Naive thymus-derived CD4-positive, alpha-beta T cell (primary cell): ENCODE measurements at regions not wholly inside any gene's neighbourhood (a gene's known extent, or its start where the extent isn't known, plus 50 kb on each side); places are given as distances from the start of the nearest gene placed in this dataset.

Source experiments
- ATAC-seq: fragments of 150-1000 bp; cut with Tn5 transposase; 2 replicates; pipeline ENCODE4 v1.10.0; 2021; ENCODE audit warnings: mild to moderate bottlenecking, moderate library complexity
- CTCF ChIA-PET: fragments of 350-600 bp; sonication (Branson Sonifier 250); formaldehyde crosslinking; loops from one replicate; lab custom pipeline; 2021; ENCODE audit warnings: antibody characterized with exemption; lab: Charles Lee
- POLR2A ChIA-PET: fragments of 350-600 bp; sonication (Branson Sonifier 250); formaldehyde crosslinking; loops from one replicate; lab custom pipeline; 2021; ENCODE audit warnings: antibody characterized with exemption, inconsistent platforms; lab: Charles Lee
- DNase-seq, 9 donors: peaks; one replicate each; pipeline versions ENCODE4 v3.0.0 to v3.0.0-alpha.2; 2020 to 2022; ENCODE audit warnings: mixed read lengths in 1 of 9
- H3K27ac ChIP-seq: one replicate; pipeline ENCODE4 v1.7.0; 2013; ENCODE audit warnings: mild to moderate bottlenecking, low read depth, low read length, moderate library complexity
- H3K27me3 ChIP-seq, 2 donors: one replicate each; pipeline ENCODE4 v1.7.0; 2013; ENCODE audit warnings: low read length in 2 of 2, mild to moderate bottlenecking in 2 of 2, moderate library complexity in 2 of 2; ENCODE audit not compliant: control insufficient read depth in 2 of 2, insufficient read depth in 2 of 2
- H3K36me3 ChIP-seq, 3 experiments: 1 replicate in 2 of 3; 2 replicates in 1 of 3; pipeline ENCODE4 v1.7.0; 2013; ENCODE audit warnings: low read length in 3 of 3, mild to moderate bottlenecking in 3 of 3, moderate library complexity in 1 of 3; ENCODE audit not compliant: insufficient read depth in 3 of 3, control insufficient read depth in 2 of 3
- H3K4me1 ChIP-seq, 2 donors: one replicate each; pipeline ENCODE4 v1.7.0; 2013; ENCODE audit warnings: low read length in 2 of 2, mild to moderate bottlenecking in 2 of 2, moderate library complexity in 1 of 2; ENCODE audit not compliant: control insufficient read depth in 2 of 2, insufficient read depth in 2 of 2
- H3K4me3 ChIP-seq: 2 replicates; pipeline ENCODE4 v1.7.0; 2013; ENCODE audit warnings: mild to moderate bottlenecking, low read length
- H3K9me3 ChIP-seq, 3 experiments: 1 replicate in 2 of 3; 2 replicates in 1 of 3; pipeline ENCODE4 v1.7.0; 2013; ENCODE audit warnings: low read length in 3 of 3; ENCODE audit not compliant: control insufficient read depth in 2 of 3
- H3K27ac Mint-ChIP-seq, 9 donors: one replicate each; pipeline ENCODE4 v1.8.0; 2020 to 2022; ENCODE audit warnings: mixed read lengths in 9 of 9, mild to moderate bottlenecking in 8 of 9, moderate library complexity in 5 of 9, inconsistent platforms in 2 of 9
- H3K27me3 Mint-ChIP-seq, 5 donors: one replicate each; pipeline ENCODE4 v1.8.0; 2021 to 2022; ENCODE audit warnings: mixed read lengths in 5 of 5, mild to moderate bottlenecking in 1 of 5
- H3K36me3 Mint-ChIP-seq, 5 donors: one replicate each; pipeline ENCODE4 v1.8.0; 2020 to 2022; ENCODE audit warnings: mixed read lengths in 5 of 5, mild to moderate bottlenecking in 3 of 5, inconsistent platforms in 1 of 5
- H3K4me1 Mint-ChIP-seq, 7 donors: one replicate each; pipeline ENCODE4 v1.8.0; 2020 to 2022; ENCODE audit warnings: mixed read lengths in 7 of 7, mild to moderate bottlenecking in 3 of 7, inconsistent platforms in 1 of 7
- H3K4me3 Mint-ChIP-seq, 10 donors: one replicate each; pipeline ENCODE4 v1.8.0; 2020 to 2022; ENCODE audit warnings: mild to moderate bottlenecking in 10 of 10, mixed read lengths in 10 of 10, moderate library complexity in 6 of 10, inconsistent platforms in 2 of 10
- H3K9me3 Mint-ChIP-seq, 11 donors: one replicate each; pipeline ENCODE4 v1.8.0; 2020 to 2022; ENCODE audit warnings: mixed read lengths in 11 of 11, mild to moderate bottlenecking in 4 of 11, inconsistent platforms in 1 of 11, moderate library complexity in 1 of 11
- intact Hi-C, 2 donors: fragments of 100-400 bp; cut with micrococcal nuclease; formaldehyde crosslinking; loops; one replicate each; pipeline ENCODE4 v1.15.1; 2023

GRCh38 chr20:7358670-7359069, 581.6 kb downstream of the HAO1 start:
- H3K9me3 ChIP-seq, result no peaks in the 10 kb centered on the region
- Mint-ChIP-seq H3K4me1 (no peaks in the 10 kb centered on the region), H3K27me3 (no peaks in the 10 kb centered on the region), H3K4me3 (no peak overlapping the region), H3K36me3 (peaks cover 0 to under 1% (median 0%) of the 10 kb centered on the region in 5 donors), H3K9me3 (peaks cover under 1 to 27% (median 4%) of the 10 kb centered on the region in 11 donors), H3K27ac (no peak overlapping the region)
- H3K27me3 ChIP-seq, result no peaks in the 10 kb centered on the region
- ATAC-seq (no peak), DNase-seq (no peak)
- no peak overlapping the region for H3K27ac ChIP-seq
- H3K4me3 ChIP-seq, result no peak overlapping the region
- no peaks in the 10 kb centered on the region for H3K4me1 ChIP-seq
- intact Hi-C loops, result no loop called here
- ChIA-PET POLR2A (no interaction called here), CTCF (no interaction called here)
- H3K36me3 ChIP-seq, result no peaks in the 10 kb centered on the region

GRCh38 chr20:7359739-7360138, 580.5 kb downstream of the HAO1 start:
- Mint-ChIP-seq H3K4me1 (no peaks in the 10 kb centered on the region), H3K27me3 (peaks cover 0 to 5% (median 0%) of the 10 kb centered on the region in 5 donors), H3K27ac (no peak overlapping the region), H3K4me3 (no peak overlapping the region), H3K36me3 (peaks cover 0 to 6% (median 0%) of the 10 kb centered on the region in 5 donors), H3K9me3 (peaks cover 2 to 32% (median 6%) of the 10 kb centered on the region in 11 donors)
- intact Hi-C loops, result no loop called here
- ATAC-seq (no peak), DNase-seq (no peak)
- Histone ChIP-seq H3K27ac (no peak overlapping the region), H3K9me3 (no peaks in the 10 kb centered on the region), H3K36me3 (no peaks in the 10 kb centered on the region), H3K27me3 (no peaks in the 10 kb centered on the region), H3K4me1 (no peaks in the 10 kb centered on the region), H3K4me3 (no peak overlapping the region)
- POLR2A ChIA-PET, result no interaction called here
- CTCF ChIA-PET, result no interaction called here

GRCh38 chr20:7361321-7361720, 578.9 kb downstream of the HAO1 start:
- H3K27ac ChIP-seq, result no peak overlapping the region
- no peaks in the 10 kb centered on the region for H3K4me1 ChIP-seq
- H3K4me1 Mint-ChIP-seq, result no peaks in the 10 kb centered on the region
- H3K9me3 Mint-ChIP-seq, result peaks cover 0 to 25% (median 8%) of the 10 kb centered on the region in 11 donors
- no peak overlapping the region for H3K4me3 ChIP-seq
- peaks cover 0 to 5% (median 0%) of the 10 kb centered on the region in 5 donors for H3K27me3 Mint-ChIP-seq
- no peak overlapping the region for H3K4me3 Mint-ChIP-seq
- no peaks in the 10 kb centered on the region for H3K9me3 ChIP-seq
- intact Hi-C loops, result no loop called here
- peaks cover 0 to 6% (median 0%) of the 10 kb centered on the region in 5 donors for H3K36me3 Mint-ChIP-seq
- no peak for DNase-seq
- no peaks in the 10 kb centered on the region for H3K27me3 ChIP-seq
- H3K36me3 ChIP-seq, result no peaks in the 10 kb centered on the region
- ChIA-PET CTCF (no interaction called here), POLR2A (no interaction called here)
- no peak overlapping the region for H3K27ac Mint-ChIP-seq
- ATAC-seq, result no peak

GRCh38 chr20:7361931-7362330, 578.3 kb downstream of the HAO1 start:
- H3K27me3 ChIP-seq, result no peaks in the 10 kb centered on the region
- CTCF ChIA-PET, result no interaction called here
- Mint-ChIP-seq H3K36me3 (peaks cover 0 to 6% (median 0%) of the 10 kb centered on the region in 5 donors), H3K4me1 (no peaks in the 10 kb centered on the region), H3K27me3 (peaks cover 0 to 5% (median 0%) of the 10 kb centered on the region in 5 donors), H3K9me3 (peaks cover 0 to 26% (median 8%) of the 10 kb centered on the region in 11 donors), H3K27ac (no peak overlapping the region), H3K4me3 (no peak overlapping the region)
- intact Hi-C loops, result no loop called here
- POLR2A ChIA-PET, result no interaction called here
- no peak for ATAC-seq
- no peaks in the 10 kb centered on the region for H3K4me1 ChIP-seq
- H3K9me3 ChIP-seq, result no peaks in the 10 kb centered on the region
- DNase-seq, result no peak
- H3K27ac ChIP-seq, result no peak overlapping the region
- H3K36me3 ChIP-seq, result no peaks in the 10 kb centered on the region
- no peak overlapping the region for H3K4me3 ChIP-seq

- no peaks in the 10 kb centered on the region for H3K36me3 ChIP-seq
- Mint-ChIP-seq H3K4me1 (no peaks in the 10 kb centered on the region), H3K27me3 (peaks cover 0 to 5% (median 0%) of the 10 kb centered on the region in 5 donors), H3K27ac (no peak overlapping the region), H3K36me3 (peaks cover 0 to 6% (median 0%) of the 10 kb centered on the region in 5 donors), H3K9me3 (peaks cover 0 to 29% (median 8%) of the 10 kb centered on the region in 11 donors), H3K4me3 (no peak overlapping the region)
- no peak overlapping the region for H3K4me3 ChIP-seq
- H3K27ac ChIP-seq, result no peak overlapping the region
- no peaks in the 10 kb centered on the region for H3K9me3 ChIP-seq
- ChIA-PET CTCF (no interaction called here), POLR2A (no interaction called here)
- ATAC-seq (no peak), DNase-seq (no peak)
- no peaks in the 10 kb centered on the region for H3K4me1 ChIP-seq
- no peaks in the 10 kb centered on the region for H3K27me3 ChIP-seq
- intact Hi-C loops, result no loop called here
These were observed 577.7 kb downstream of the HAO1 start for GRCh38 chr20:7362601-7363000.

- Histone ChIP-seq H3K27me3 (no peaks in the 10 kb centered on the region), H3K4me1 (no peaks in the 10 kb centered on the region), H3K36me3 (no peaks in the 10 kb centered on the region), H3K9me3 (no peaks in the 10 kb centered on the region), H3K4me3 (no peak overlapping the region), H3K27ac (no peak overlapping the region)
- no peak overlapping the region for H3K4me3 Mint-ChIP-seq
- peaks cover 0 to 5% (median 0%) of the 10 kb centered on the region in 5 donors for H3K27me3 Mint-ChIP-seq
- ATAC-seq (no peak), DNase-seq (no peak)
- ChIA-PET POLR2A (no interaction called here), CTCF (no interaction called here)
- H3K9me3 Mint-ChIP-seq, result peaks cover 1 to 22% (median 10%) of the 10 kb centered on the region in 11 donors
- H3K4me1 Mint-ChIP-seq, result no peaks in the 10 kb centered on the region
- H3K36me3 Mint-ChIP-seq, result peaks cover 0 to 6% (median 0%) of the 10 kb centered on the region in 5 donors
- no peak overlapping the region for H3K27ac Mint-ChIP-seq
- intact Hi-C loops, result no loop called here
These were observed 574.1 kb downstream of the HAO1 start for GRCh38 chr20:7366189-7366588.

- no peaks in the 10 kb centered on the region for H3K9me3 ChIP-seq
- no peak for ATAC-seq
- no peaks in the 10 kb centered on the region for H3K36me3 ChIP-seq
- no peak overlapping the region for H3K27ac ChIP-seq
- DNase-seq, result no peak
- H3K27ac Mint-ChIP-seq, result no peak overlapping the region
- H3K4me1 Mint-ChIP-seq, result no peaks in the 10 kb centered on the region
- no peaks in the 10 kb centered on the region for H3K4me1 ChIP-seq
- H3K36me3 Mint-ChIP-seq, result no peaks in the 10 kb centered on the region
- no peaks in the 10 kb centered on the region for H3K27me3 ChIP-seq
- ChIA-PET CTCF (no interaction called here), POLR2A (no interaction called here)
- peaks cover 0 to 9% (median 1%) of the 10 kb centered on the region in 11 donors for H3K9me3 Mint-ChIP-seq
- no peak overlapping the region for H3K4me3 ChIP-seq
- intact Hi-C loops, result loop anchor here in 1 of 2 donors (10.0 kb wide), 1 partner anchor 607 kb away; the partner anchor contains the start of gene BMP2
- no peaks in the 10 kb centered on the region for H3K27me3 Mint-ChIP-seq
- no peak overlapping the region for H3K4me3 Mint-ChIP-seq
These were observed 568.6 kb downstream of the HAO1 start for GRCh38 chr20:7371518-7372163.
